K562 (cell line): ENCODE measurements at regions not wholly inside any gene's neighbourhood (a gene's known extent, or its start where the extent isn't known, plus 50 kb on each side); places are given as distances from the start of the nearest gene placed in this dataset.

Source experiments
- ETV5 ChIP-seq: sonication (generic); formaldehyde crosslinking; IDR thresholded peaks from 2 replicates; pipeline ENCODE4 v1.4.0; 2020; ENCODE audit warnings: low read depth, mild to moderate bottlenecking, missing genetic modification reagents
- KAT7 ChIP-seq: sonication (generic); formaldehyde crosslinking; IDR thresholded peaks from 2 replicates; pipeline ENCODE4 v1.8.0; 2022; ENCODE audit warnings: missing genetic modification reagents, mild to moderate bottlenecking, borderline replicate concordance
- POLR2AphosphoS2 ChIP-seq: IDR thresholded peaks from 2 replicates; pipeline ENCODE4 v1.6.1; 2012; ENCODE audit warnings: low read length, improper control_type of control experiment

DNA sequence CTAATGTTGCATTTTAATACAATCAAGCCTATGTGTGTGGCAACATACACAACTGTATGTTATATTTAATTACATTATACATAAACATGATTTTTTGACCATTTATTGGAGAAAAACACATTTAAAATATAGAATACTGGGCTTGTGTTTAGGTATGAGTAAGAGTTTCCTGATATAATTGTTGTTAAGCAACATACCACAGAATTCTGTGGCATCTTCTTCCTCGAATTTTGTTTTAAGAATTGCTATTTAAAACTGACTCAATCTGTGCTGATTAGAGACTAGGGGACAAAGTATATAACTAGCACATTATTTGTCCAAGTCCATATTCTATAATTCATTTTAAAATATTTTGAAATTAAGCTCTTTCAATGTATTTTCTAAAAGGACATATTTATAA, 376.8 kb upstream of the THBS1 start:
- TF ChIP-seq KAT7 (CRISPR knock-in tag) (no peak), POLR2AphosphoS2 (no peak), ETV5 (CRISPR knock-in tag) (no peak)
